ENCODE measurements at regions not wholly inside any gene's neighbourhood (a gene's known extent, or its start where the extent isn't known, plus 50 kb on each side); places are given as distances from the start of the nearest gene placed in this dataset.

- no peaks in the 10 kb centered on the region for H3K36me3 ChIP-seq (ENCODE audit: control insufficient read depth in 3 of 3, insufficient read depth in 3 of 3, low read length in 3 of 3)
- no peak overlapping the region for H3K9ac ChIP-seq (ENCODE audit: low read depth in 1 of 3, low read length in 3 of 3)
- no peak overlapping the region for H3K4me3 ChIP-seq (ENCODE audit: low read length in 3 of 3)
- no peaks in the 10 kb centered on the region for H3K27me3 ChIP-seq (ENCODE audit: control insufficient read depth in 3 of 3, insufficient read depth in 3 of 3, low read length in 3 of 3)
- no peak overlapping the region for H3K27ac ChIP-seq (ENCODE audit: low read depth, low read length)
- H3K4me1 ChIP-seq (ENCODE audit: control insufficient read depth in 3 of 3, insufficient read depth in 3 of 3, low read length in 3 of 3), result no peaks in the 10 kb centered on the region
- no peaks in the 10 kb centered on the region for H3K9me3 ChIP-seq (ENCODE audit: control insufficient read depth in 3 of 3, low read length in 3 of 3)
Measured at GRCh38 chr3:103589770-103590169, 1155.0 kb downstream of the ZPLD1 start.

GRCh38 chr3:103600844-103601243 is 1166.0 kb downstream of the ZPLD1 start:
- Histone ChIP-seq H3K9ac (ENCODE audit: low read depth in 1 of 3, low read length in 3 of 3) (no peak overlapping the region), H3K27ac (ENCODE audit: low read depth, low read length) (no peak overlapping the region), H3K4me1 (ENCODE audit: control insufficient read depth in 3 of 3, insufficient read depth in 3 of 3, low read length in 3 of 3) (no peaks in the 10 kb centered on the region), H3K27me3 (ENCODE audit: control insufficient read depth in 3 of 3, insufficient read depth in 3 of 3, low read length in 3 of 3) (no peaks in the 10 kb centered on the region), H3K36me3 (ENCODE audit: control insufficient read depth in 3 of 3, insufficient read depth in 3 of 3, low read length in 3 of 3) (no peaks in the 10 kb centered on the region), H3K4me3 (ENCODE audit: low read length in 3 of 3) (no peak overlapping the region), H3K9me3 (ENCODE audit: control insufficient read depth in 3 of 3, low read length in 3 of 3) (no peaks in the 10 kb centered on the region)

- Histone ChIP-seq H3K4me1 (ENCODE audit: control insufficient read depth in 3 of 3, insufficient read depth in 3 of 3, low read length in 3 of 3) (no peaks in the 10 kb centered on the region), H3K27ac (ENCODE audit: low read depth, low read length) (no peak overlapping the region), H3K9ac (ENCODE audit: low read depth in 1 of 3, low read length in 3 of 3) (no peak overlapping the region), H3K4me3 (ENCODE audit: low read length in 3 of 3) (no peak overlapping the region), H3K36me3 (ENCODE audit: control insufficient read depth in 3 of 3, insufficient read depth in 3 of 3, low read length in 3 of 3) (no peaks in the 10 kb centered on the region), H3K27me3 (ENCODE audit: control insufficient read depth in 3 of 3, insufficient read depth in 3 of 3, low read length in 3 of 3) (no peaks in the 10 kb centered on the region), H3K9me3 (ENCODE audit: control insufficient read depth in 3 of 3, low read length in 3 of 3) (no peaks in the 10 kb centered on the region)
Measured at GRCh38 chr3:103601666-103602065, 1166.9 kb downstream of the ZPLD1 start.

GRCh38 chr3:103609472-103609871 is 1174.7 kb downstream of the ZPLD1 start:
- H3K36me3 ChIP-seq (ENCODE audit: control insufficient read depth in 3 of 3, insufficient read depth in 3 of 3, low read length in 3 of 3), result no peaks in the 10 kb centered on the region
- H3K4me1 ChIP-seq (ENCODE audit: control insufficient read depth in 3 of 3, insufficient read depth in 3 of 3, low read length in 3 of 3), result no peaks in the 10 kb centered on the region
- no peak overlapping the region for H3K4me3 ChIP-seq (ENCODE audit: low read length in 3 of 3)
- no peaks in the 10 kb centered on the region for H3K27me3 ChIP-seq (ENCODE audit: control insufficient read depth in 3 of 3, insufficient read depth in 3 of 3, low read length in 3 of 3)
- H3K9me3 ChIP-seq (ENCODE audit: control insufficient read depth in 3 of 3, low read length in 3 of 3), result no peaks in the 10 kb centered on the region
- no peak overlapping the region for H3K9ac ChIP-seq (ENCODE audit: low read depth in 1 of 3, low read length in 3 of 3)
- no peak overlapping the region for H3K27ac ChIP-seq (ENCODE audit: low read depth, low read length)

GRCh38 chr3:103613397-103614156 is 1178.8 kb downstream of the ZPLD1 start:
- Histone ChIP-seq H3K4me1 (ENCODE audit: control insufficient read depth in 3 of 3, insufficient read depth in 3 of 3, low read length in 3 of 3) (no peaks in the 10 kb centered on the region), H3K9me3 (ENCODE audit: control insufficient read depth in 3 of 3, low read length in 3 of 3) (no peaks in the 10 kb centered on the region), H3K27me3 (ENCODE audit: control insufficient read depth in 3 of 3, insufficient read depth in 3 of 3, low read length in 3 of 3) (no peaks in the 10 kb centered on the region), H3K36me3 (ENCODE audit: control insufficient read depth in 3 of 3, insufficient read depth in 3 of 3, low read length in 3 of 3) (no peaks in the 10 kb centered on the region), H3K9ac (ENCODE audit: low read depth in 1 of 3, low read length in 3 of 3) (no peak overlapping the region), H3K27ac (ENCODE audit: low read depth, low read length) (no peak overlapping the region), H3K4me3 (ENCODE audit: low read length in 3 of 3) (no peak overlapping the region)

- Histone ChIP-seq H3K27me3 (ENCODE audit: control insufficient read depth in 3 of 3, insufficient read depth in 3 of 3, low read length in 3 of 3) (no peaks in the 10 kb centered on the region), H3K4me3 (ENCODE audit: low read length in 3 of 3) (no peak overlapping the region), H3K27ac (ENCODE audit: low read depth, low read length) (no peak overlapping the region), H3K9me3 (ENCODE audit: control insufficient read depth in 3 of 3, low read length in 3 of 3) (no peaks in the 10 kb centered on the region), H3K9ac (ENCODE audit: low read depth in 1 of 3, low read length in 3 of 3) (no peak overlapping the region), H3K36me3 (ENCODE audit: control insufficient read depth in 3 of 3, insufficient read depth in 3 of 3, low read length in 3 of 3) (no peaks in the 10 kb centered on the region), H3K4me1 (ENCODE audit: control insufficient read depth in 3 of 3, insufficient read depth in 3 of 3, low read length in 3 of 3) (no peaks in the 10 kb centered on the region)
Measured at GRCh38 chr3:103614719-103615118, 1179.9 kb downstream of the ZPLD1 start.

GRCh38 chr3:103617961-103618360 is 1183.1 kb downstream of the ZPLD1 start:
- Histone ChIP-seq H3K9ac (ENCODE audit: low read depth in 1 of 3, low read length in 3 of 3) (no peak overlapping the region), H3K36me3 (ENCODE audit: control insufficient read depth in 3 of 3, insufficient read depth in 3 of 3, low read length in 3 of 3) (no peaks in the 10 kb centered on the region), H3K4me3 (ENCODE audit: low read length in 3 of 3) (no peak overlapping the region), H3K27ac (ENCODE audit: low read depth, low read length) (no peak overlapping the region), H3K9me3 (ENCODE audit: control insufficient read depth in 3 of 3, low read length in 3 of 3) (no peaks in the 10 kb centered on the region), H3K27me3 (ENCODE audit: control insufficient read depth in 3 of 3, insufficient read depth in 3 of 3, low read length in 3 of 3) (no peaks in the 10 kb centered on the region), H3K4me1 (ENCODE audit: control insufficient read depth in 3 of 3, insufficient read depth in 3 of 3, low read length in 3 of 3) (no peaks in the 10 kb centered on the region)

DNA sequence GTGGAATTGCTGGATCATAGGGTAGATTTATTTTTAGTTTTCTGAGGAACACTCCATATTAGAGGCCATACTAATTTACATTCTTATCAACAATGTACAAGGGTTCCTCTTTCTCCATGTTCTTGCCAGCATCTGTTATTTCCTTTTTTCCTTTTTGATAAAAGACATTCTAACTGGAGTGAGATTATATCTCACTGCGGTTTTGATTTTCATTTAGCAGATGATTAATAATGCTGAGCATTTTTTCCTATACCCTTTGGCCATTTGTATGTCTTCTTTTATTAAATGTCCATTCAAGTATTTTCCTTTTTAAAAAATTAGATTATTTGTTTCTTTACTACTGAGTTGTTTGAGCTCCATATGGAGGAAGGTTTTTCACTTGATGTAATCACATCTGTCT is 1189.5 kb downstream of the ZPLD1 start:
- no peak overlapping the region for H3K4me3 ChIP-seq (ENCODE audit: low read length in 3 of 3)
- H3K9me3 ChIP-seq (ENCODE audit: control insufficient read depth in 3 of 3, low read length in 3 of 3), result no peaks in the 10 kb centered on the region
- no peak overlapping the region for H3K27ac ChIP-seq (ENCODE audit: low read depth, low read length)
- no peaks in the 10 kb centered on the region for H3K27me3 ChIP-seq (ENCODE audit: control insufficient read depth in 3 of 3, insufficient read depth in 3 of 3, low read length in 3 of 3)
- H3K4me1 ChIP-seq (ENCODE audit: control insufficient read depth in 3 of 3, insufficient read depth in 3 of 3, low read length in 3 of 3), result no peaks in the 10 kb centered on the region
- H3K36me3 ChIP-seq (ENCODE audit: control insufficient read depth in 3 of 3, insufficient read depth in 3 of 3, low read length in 3 of 3), result no peaks in the 10 kb centered on the region
- no peak overlapping the region for H3K9ac ChIP-seq (ENCODE audit: low read depth in 1 of 3, low read length in 3 of 3)

GRCh38 chr3:103629391-103629790 is 1194.6 kb downstream of the ZPLD1 start:
- Histone ChIP-seq H3K4me3 (ENCODE audit: low read length in 3 of 3) (no peak overlapping the region), H3K4me1 (ENCODE audit: control insufficient read depth in 3 of 3, insufficient read depth in 3 of 3, low read length in 3 of 3) (no peaks in the 10 kb centered on the region), H3K27me3 (ENCODE audit: control insufficient read depth in 3 of 3, insufficient read depth in 3 of 3, low read length in 3 of 3) (no peaks in the 10 kb centered on the region), H3K9me3 (ENCODE audit: control insufficient read depth in 3 of 3, low read length in 3 of 3) (peaks cover 0 to 3% (median 0%) of the 10 kb centered on the region in 3 donors), H3K9ac (ENCODE audit: low read depth in 1 of 3, low read length in 3 of 3) (no peak overlapping the region), H3K36me3 (ENCODE audit: control insufficient read depth in 3 of 3, insufficient read depth in 3 of 3, low read length in 3 of 3) (no peaks in the 10 kb centered on the region), H3K27ac (ENCODE audit: low read depth, low read length) (no peak overlapping the region)

GRCh38 chr3:103644450-103644849 is 1209.6 kb downstream of the ZPLD1 start:
- Histone ChIP-seq H3K4me1 (ENCODE audit: control insufficient read depth in 3 of 3, insufficient read depth in 3 of 3, low read length in 3 of 3) (no peaks in the 10 kb centered on the region), H3K36me3 (ENCODE audit: control insufficient read depth in 3 of 3, insufficient read depth in 3 of 3, low read length in 3 of 3) (no peaks in the 10 kb centered on the region), H3K4me3 (ENCODE audit: low read length in 3 of 3) (no peak overlapping the region), H3K27me3 (ENCODE audit: control insufficient read depth in 3 of 3, insufficient read depth in 3 of 3, low read length in 3 of 3) (no peaks in the 10 kb centered on the region), H3K9ac (ENCODE audit: low read depth in 1 of 3, low read length in 3 of 3) (no peak overlapping the region), H3K9me3 (ENCODE audit: control insufficient read depth in 3 of 3, low read length in 3 of 3) (no peaks in the 10 kb centered on the region), H3K27ac (ENCODE audit: low read depth, low read length) (no peak overlapping the region)

Data from skeletal muscle tissue (tissue), 3 donors.